T-helper 1 cell treated with Interleukin-12 subunit alpha and Interleukin-12 subunit beta and Interleukin-4 antibody, amounts not matched to agents 30 ng/mL and 1 ng/mL, for 36 hours (primary cell): ENCODE measurements at regions not wholly inside any gene's neighbourhood (a gene's known extent, or its start where the extent isn't known, plus 50 kb on each side); places are given as distances from the start of the nearest gene placed in this dataset.

ENCODE experiments used
- intact Hi-C: fragments of 100-400 bp; cut with micrococcal nuclease; formaldehyde crosslinking; loops from one replicate; pipeline ENCODE4 v1.15.1; 2024

- intact Hi-C loops = no loop called here
Measured at GRCh38 chr7:31455844-31456243, 58.0 kb upstream of the ITPRID1 start.

DNA sequence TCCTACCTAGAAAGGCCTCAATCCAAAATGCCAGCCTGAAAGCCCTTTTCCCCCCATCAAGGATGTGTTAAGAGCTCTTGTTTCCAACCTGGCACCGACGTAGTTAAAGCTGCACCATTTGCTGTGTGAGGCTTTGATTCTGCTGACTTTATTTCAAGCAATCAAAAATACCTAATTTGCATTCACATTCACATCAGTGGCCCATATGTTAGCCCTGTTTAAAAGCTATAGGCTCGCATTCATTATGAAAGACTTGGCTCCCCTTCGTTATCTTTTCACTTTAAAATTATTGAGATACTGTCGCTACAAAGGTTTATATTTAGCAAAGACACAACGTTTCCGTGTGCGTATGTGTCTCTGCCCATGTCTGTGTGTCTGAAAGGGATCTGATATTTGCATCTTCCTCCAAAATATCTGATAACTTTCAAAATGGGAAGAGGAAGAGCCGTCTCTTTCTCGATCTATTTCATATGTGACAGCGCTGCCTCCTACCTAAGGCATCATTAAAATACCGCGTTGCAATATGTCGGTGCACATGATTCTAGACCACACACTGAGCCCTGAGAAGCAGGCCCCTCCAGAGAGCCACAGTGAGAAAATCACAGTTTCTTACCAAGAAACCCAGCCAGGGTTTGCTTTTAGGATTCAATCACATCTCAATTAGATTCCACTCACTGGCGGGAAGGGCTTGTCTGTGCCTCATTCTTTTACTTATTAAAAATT lies 57.1 kb upstream of the ITPRID1 start:
- intact Hi-C loops = no loop called here

DNA sequence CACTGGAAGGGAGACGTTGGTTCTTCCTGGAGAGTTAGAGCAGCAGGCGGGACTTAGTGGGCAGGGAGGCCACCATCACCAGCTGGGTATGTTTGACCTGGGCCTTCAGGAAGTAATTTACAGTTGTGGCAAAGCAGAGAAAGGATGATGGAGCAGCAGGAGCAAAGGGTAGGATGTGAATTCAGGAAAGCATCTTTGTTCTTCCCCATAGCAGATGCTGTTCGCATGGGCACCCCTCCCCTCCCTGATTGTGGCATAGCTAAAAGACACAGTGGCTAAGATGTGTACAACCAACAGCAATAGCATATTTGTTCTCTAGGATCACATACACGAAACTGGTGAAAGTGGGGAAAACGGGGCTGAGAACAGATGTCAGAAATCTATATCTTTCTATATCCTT lies 56.3 kb upstream of the ITPRID1 start:
- intact Hi-C loops = no loop called here

GRCh38 chr7:31458203-31458602 lies 55.7 kb upstream of the ITPRID1 start:
- intact Hi-C loops = no loop called here

- intact Hi-C loops = no loop called here
Measured at GRCh38 chr7:31462636-31463035, 51.3 kb upstream of the ITPRID1 start.
